OCI-LY7 (cell line): ENCODE measurements at regions not wholly inside any gene's neighbourhood (a gene's known extent, or its start where the extent isn't known, plus 50 kb on each side); places are given as distances from the start of the nearest gene placed in this dataset.
"Not testable (repeated sequence)": the region's sequence is repeated elsewhere in the genome, so short reads cannot be mapped to it uniquely, and the experiment has no call there.

Experiments used
- EZH2phosphoT487 ChIP-seq: fragments of 200-600 bp; sonication (generic); IDR thresholded peaks from 2 replicates; pipeline ENCODE4 v1.6.1; 2018; ENCODE audit warnings: low read depth, borderline replicate concordance, mild to moderate bottlenecking, mixed run types, antibody characterized with exemption, low read length, moderate library complexity, mixed read lengths
- TF ChIP-seq, protein P1 (sequence below): fragments of 200-600 bp; sonication (generic); conservative IDR thresholded peaks from 2 replicates; pipeline ENCODE4 v1.5.1; 2014; ENCODE audit warnings: mild to moderate bottlenecking, antibody characterized with exemption, low read length, moderate library complexity, mixed read lengths

DNA sequence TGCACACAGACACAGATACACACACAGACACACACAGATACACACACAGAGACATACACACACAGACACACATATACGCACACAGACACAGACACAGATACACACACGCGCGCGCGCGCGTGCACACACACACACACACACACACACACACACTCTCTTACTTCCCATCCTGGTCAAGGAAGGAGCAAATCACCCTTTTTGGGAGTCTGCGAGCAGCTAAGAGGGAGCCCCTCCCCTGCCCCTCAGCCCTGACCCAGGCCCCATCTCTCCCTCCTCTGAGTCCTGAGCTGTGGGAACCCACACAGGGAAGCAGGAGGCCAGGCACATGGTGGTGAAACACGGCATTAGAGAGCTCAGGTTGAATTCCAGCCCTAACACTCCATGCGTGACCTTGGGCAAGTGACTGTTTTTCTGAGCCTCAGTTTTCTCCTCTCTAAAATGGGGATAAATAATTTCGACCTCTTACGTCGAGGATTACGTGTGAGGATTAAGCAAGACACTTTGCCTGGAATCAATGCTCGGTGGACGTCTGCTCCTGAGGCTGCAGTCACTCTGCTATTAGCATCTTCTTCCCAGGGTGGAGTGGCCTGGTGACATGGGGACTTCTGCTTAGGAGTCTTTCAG lies 191.5 kb downstream of the TBC1D2B start:
- TF ChIP-seq, protein P1, sequence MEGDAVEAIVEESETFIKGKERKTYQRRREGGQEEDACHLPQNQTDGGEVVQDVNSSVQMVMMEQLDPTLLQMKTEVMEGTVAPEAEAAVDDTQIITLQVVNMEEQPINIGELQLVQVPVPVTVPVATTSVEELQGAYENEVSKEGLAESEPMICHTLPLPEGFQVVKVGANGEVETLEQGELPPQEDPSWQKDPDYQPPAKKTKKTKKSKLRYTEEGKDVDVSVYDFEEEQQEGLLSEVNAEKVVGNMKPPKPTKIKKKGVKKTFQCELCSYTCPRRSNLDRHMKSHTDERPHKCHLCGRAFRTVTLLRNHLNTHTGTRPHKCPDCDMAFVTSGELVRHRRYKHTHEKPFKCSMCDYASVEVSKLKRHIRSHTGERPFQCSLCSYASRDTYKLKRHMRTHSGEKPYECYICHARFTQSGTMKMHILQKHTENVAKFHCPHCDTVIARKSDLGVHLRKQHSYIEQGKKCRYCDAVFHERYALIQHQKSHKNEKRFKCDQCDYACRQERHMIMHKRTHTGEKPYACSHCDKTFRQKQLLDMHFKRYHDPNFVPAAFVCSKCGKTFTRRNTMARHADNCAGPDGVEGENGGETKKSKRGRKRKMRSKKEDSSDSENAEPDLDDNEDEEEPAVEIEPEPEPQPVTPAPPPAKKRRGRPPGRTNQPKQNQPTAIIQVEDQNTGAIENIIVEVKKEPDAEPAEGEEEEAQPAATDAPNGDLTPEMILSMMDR = not testable (repeated sequence)
- not testable (repeated sequence) for TF ChIP-seq EZH2phosphoT487
